ENCODE measurements at regions not wholly inside any gene's neighbourhood (a gene's known extent, or its start where the extent isn't known, plus 50 kb on each side); places are given as distances from the start of the nearest gene placed in this dataset.

DNA sequence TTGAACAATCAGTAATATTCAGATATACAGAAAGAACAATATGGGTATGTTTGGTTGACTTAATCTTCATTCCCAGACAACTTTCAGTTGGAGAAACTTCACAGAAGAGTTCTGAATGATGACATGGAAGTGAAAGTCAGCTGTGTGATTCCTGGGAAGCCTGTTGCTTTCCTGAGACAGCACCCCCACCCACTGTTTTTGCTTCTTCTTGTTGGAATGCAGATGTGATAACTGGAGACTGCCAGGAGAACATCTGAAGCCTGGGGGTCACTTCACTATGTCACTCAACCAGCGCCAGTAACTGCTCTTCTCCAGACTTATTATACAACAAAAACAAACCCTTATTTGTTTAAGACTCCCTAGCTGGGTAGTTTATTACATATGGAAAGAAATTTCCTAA lies 599.4 kb downstream of the ZIC1 start:
- Mint-ChIP-seq H3K27ac (ENCODE audit: unreplicated experiment) (no peak overlapping the region), H3K4me1 (ENCODE audit: low read depth, unreplicated experiment) (no peaks in the 10 kb centered on the region), H3K27me3 (ENCODE audit: unreplicated experiment) (peaks cover 2% of the 10 kb centered on the region), H3K4me3 (ENCODE audit: unreplicated experiment) (no peak overlapping the region), H3K9me3 (ENCODE audit: unreplicated experiment) (peaks cover 2% of the 10 kb centered on the region), H3K36me3 (ENCODE audit: unreplicated experiment) (no peaks in the 10 kb centered on the region)
- DNase-seq, result no peak
- TF ChIP-seq, protein P1, sequence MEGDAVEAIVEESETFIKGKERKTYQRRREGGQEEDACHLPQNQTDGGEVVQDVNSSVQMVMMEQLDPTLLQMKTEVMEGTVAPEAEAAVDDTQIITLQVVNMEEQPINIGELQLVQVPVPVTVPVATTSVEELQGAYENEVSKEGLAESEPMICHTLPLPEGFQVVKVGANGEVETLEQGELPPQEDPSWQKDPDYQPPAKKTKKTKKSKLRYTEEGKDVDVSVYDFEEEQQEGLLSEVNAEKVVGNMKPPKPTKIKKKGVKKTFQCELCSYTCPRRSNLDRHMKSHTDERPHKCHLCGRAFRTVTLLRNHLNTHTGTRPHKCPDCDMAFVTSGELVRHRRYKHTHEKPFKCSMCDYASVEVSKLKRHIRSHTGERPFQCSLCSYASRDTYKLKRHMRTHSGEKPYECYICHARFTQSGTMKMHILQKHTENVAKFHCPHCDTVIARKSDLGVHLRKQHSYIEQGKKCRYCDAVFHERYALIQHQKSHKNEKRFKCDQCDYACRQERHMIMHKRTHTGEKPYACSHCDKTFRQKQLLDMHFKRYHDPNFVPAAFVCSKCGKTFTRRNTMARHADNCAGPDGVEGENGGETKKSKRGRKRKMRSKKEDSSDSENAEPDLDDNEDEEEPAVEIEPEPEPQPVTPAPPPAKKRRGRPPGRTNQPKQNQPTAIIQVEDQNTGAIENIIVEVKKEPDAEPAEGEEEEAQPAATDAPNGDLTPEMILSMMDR (IDR thresholded peaks at IDR 0.05; ENCODE audit: partially characterized antibody, unreplicated experiment), result no peak

DNA sequence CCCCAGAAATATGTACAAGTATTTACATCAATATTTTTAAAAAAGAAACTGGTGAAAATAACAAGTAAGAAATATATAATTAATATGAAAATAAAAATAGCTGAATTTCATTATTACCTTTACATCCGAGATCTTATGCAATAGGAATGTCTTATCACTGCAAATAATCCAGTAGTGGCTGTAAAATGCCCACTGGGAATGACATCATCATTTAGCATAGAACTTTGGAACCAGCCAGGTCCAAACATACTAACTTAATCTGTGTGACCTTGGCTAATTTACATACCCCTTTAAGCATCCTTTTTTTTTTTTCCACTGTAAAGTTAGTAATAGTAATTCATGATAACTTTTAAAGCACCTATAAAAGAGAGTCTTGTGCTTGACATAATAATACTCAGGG lies 611.7 kb downstream of the ZIC1 start:
- Mint-ChIP-seq H3K4me1 (ENCODE audit: low read depth, unreplicated experiment) (no peaks in the 10 kb centered on the region), H3K36me3 (ENCODE audit: unreplicated experiment) (no peaks in the 10 kb centered on the region), H3K27ac (ENCODE audit: unreplicated experiment) (no peak overlapping the region), H3K27me3 (ENCODE audit: unreplicated experiment) (no peaks in the 10 kb centered on the region), H3K9me3 (ENCODE audit: unreplicated experiment) (peaks cover 1% of the 10 kb centered on the region), H3K4me3 (ENCODE audit: unreplicated experiment) (no peak overlapping the region)
- no peak for DNase-seq
- TF ChIP-seq, protein P1 (IDR thresholded peaks at IDR 0.05; ENCODE audit: partially characterized antibody, unreplicated experiment), result no peak

DNA sequence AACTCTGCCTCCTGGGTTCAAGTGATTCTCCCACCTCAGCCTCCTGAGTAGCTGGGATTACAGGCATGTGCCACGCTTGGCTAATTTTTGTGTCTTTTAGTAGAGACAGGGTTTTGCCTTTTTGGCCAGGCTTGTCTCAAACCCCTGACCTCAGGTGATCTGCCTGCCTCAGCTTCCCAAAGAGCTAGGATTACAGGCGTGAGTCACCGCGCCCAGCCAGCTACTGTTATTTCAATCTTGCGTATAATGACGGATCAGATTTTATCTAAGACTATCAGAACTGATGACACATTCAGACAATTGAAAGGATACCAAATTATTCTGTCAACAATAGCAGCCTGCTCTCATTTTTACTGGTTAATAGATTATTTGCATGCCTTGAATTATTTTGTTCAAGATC lies 612.2 kb downstream of the ZIC1 start:
- TF ChIP-seq, protein P1 (IDR thresholded peaks at IDR 0.05; ENCODE audit: partially characterized antibody, unreplicated experiment), result no peak
- Mint-ChIP-seq H3K9me3 (ENCODE audit: unreplicated experiment) (no peaks in the 10 kb centered on the region), H3K36me3 (ENCODE audit: unreplicated experiment) (no peaks in the 10 kb centered on the region), H3K27ac (ENCODE audit: unreplicated experiment) (no peak overlapping the region), H3K4me1 (ENCODE audit: low read depth, unreplicated experiment) (no peaks in the 10 kb centered on the region), H3K27me3 (ENCODE audit: unreplicated experiment) (no peaks in the 10 kb centered on the region), H3K4me3 (ENCODE audit: unreplicated experiment) (no peak overlapping the region)
- DNase-seq, result no peak

DNA sequence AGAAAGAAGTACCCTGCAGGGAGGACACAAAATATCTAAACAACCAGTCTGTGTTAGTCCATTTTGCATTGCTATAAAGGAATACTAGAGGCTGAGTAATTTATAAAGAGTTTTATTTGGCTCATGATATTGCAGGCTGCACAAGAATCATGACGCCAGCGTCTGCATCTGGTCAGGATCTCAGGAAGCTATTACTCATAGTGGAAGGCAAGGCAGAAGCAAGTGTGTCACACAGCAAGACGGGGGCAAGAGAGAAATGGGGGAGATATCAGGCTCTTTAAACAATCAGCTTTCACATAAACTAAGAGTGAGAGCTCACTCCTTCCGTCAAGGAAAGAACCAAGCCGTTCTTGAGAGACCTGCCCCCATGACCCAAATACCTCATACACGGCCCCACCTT lies 614.8 kb downstream of the ZIC1 start:
- Mint-ChIP-seq H3K4me1 (ENCODE audit: low read depth, unreplicated experiment) (no peaks in the 10 kb centered on the region), H3K27me3 (ENCODE audit: unreplicated experiment) (no peaks in the 10 kb centered on the region), H3K4me3 (ENCODE audit: unreplicated experiment) (no peak overlapping the region), H3K27ac (ENCODE audit: unreplicated experiment) (no peak overlapping the region), H3K9me3 (ENCODE audit: unreplicated experiment) (no peaks in the 10 kb centered on the region), H3K36me3 (ENCODE audit: unreplicated experiment) (no peaks in the 10 kb centered on the region)
- no peak for DNase-seq
- TF ChIP-seq, protein P1 (IDR thresholded peaks at IDR 0.05; ENCODE audit: partially characterized antibody, unreplicated experiment), result no peak

DNA sequence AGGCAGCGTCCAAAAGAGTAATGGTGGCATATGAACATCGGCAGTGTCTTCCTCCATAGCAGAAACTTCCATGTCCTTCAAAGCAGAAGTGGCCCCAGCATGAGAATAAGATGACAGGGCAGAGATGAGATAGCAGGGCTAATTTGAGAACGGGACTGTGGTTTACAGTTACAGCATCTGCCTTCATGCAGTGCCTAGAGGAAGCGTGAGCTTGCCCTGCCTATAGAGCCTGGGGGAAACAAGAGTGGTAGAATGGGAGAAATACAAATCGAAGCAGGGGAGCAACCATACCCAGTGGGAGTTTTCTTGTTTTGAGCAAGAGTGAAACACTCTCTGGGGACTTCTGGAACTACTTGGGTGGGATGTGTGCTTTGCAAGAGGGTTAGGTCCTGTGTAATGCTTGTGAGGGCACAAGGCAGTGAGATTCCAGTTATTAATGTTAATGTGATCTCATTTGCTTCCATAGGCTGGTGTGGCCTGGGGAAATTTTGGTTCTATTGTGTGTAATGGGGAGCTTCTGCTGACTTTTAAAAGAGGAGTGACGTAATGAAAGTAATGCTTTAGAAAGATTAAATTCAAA lies 616.9 kb downstream of the ZIC1 start:
- H3K9me3 Mint-ChIP-seq (ENCODE audit: unreplicated experiment), result no peaks in the 10 kb centered on the region
- no peaks in the 10 kb centered on the region for H3K27me3 Mint-ChIP-seq (ENCODE audit: unreplicated experiment)
- no peak overlapping the region for H3K27ac Mint-ChIP-seq (ENCODE audit: unreplicated experiment)
- H3K4me1 Mint-ChIP-seq (ENCODE audit: low read depth, unreplicated experiment), result no peaks in the 10 kb centered on the region
- H3K36me3 Mint-ChIP-seq (ENCODE audit: unreplicated experiment), result no peaks in the 10 kb centered on the region
- H3K4me3 Mint-ChIP-seq (ENCODE audit: unreplicated experiment), result no peak overlapping the region
- no peak for DNase-seq
- TF ChIP-seq, protein P1 (IDR thresholded peaks at IDR 0.05; ENCODE audit: partially characterized antibody, unreplicated experiment), result no peak
